ENCODE measurements at regions not wholly inside any gene's neighbourhood (a gene's known extent, or its start where the extent isn't known, plus 50 kb on each side); places are given as distances from the start of the nearest gene placed in this dataset.
"Not testable (repeated sequence)": the region's sequence is repeated elsewhere in the genome, so short reads cannot be mapped to it uniquely, and the experiment has no call there.

GRCh38 chr12:58099476-58099875 is 158.1 kb downstream of the ATP23 start:
- no peak overlapping the region for H3K27ac Mint-ChIP-seq
- ATAC-seq = no peak
- H3K9me3 Mint-ChIP-seq = peaks cover 0 to 3% of the 10 kb centered on the region in 2 donors
- DNase-seq (ENCODE audit: low spot score in 2 of 2) = no peak
- no peaks in the 10 kb centered on the region for H3K36me3 Mint-ChIP-seq

GRCh38 chr12:58104351-58104755 is 163.0 kb downstream of the ATP23 start:
- ATAC-seq (no peak), DNase-seq (ENCODE audit: low spot score in 2 of 2) (no peak)
- peaks cover 0 to 3% of the 10 kb centered on the region in 2 donors for H3K9me3 Mint-ChIP-seq
- H3K27ac Mint-ChIP-seq = no peak overlapping the region
- H3K36me3 Mint-ChIP-seq = no peaks in the 10 kb centered on the region

- Mint-ChIP-seq H3K36me3 (no peaks in the 10 kb centered on the region), H3K9me3 (peaks cover 0 to 3% of the 10 kb centered on the region in 2 donors), H3K27ac (no peak overlapping the region)
- no peak for ATAC-seq
- DNase-seq (ENCODE audit: low spot score in 2 of 2) = no peak
Observed at GRCh38 chr12:58105225-58106119, 164.1 kb downstream of the ATP23 start.

GRCh38 chr12:58106195-58106594 is 164.8 kb downstream of the ATP23 start:
- H3K9me3 Mint-ChIP-seq = peaks cover 0 to 3% of the 10 kb centered on the region in 2 donors

GRCh38 chr12:58117201-58117600 is 175.8 kb downstream of the ATP23 start:
- Mint-ChIP-seq H3K36me3 (no peaks in the 10 kb centered on the region), H3K9me3 (peaks cover 0 to 5% of the 10 kb centered on the region in 2 donors), H3K27ac (no peak overlapping the region)
- DNase-seq (ENCODE audit: low spot score in 2 of 2) = no peak
- ATAC-seq = no peak

More at GRCh38 chr12:58106195-58106594, 164.8 kb downstream of the ATP23 start:
- ATAC-seq = no peak
- no peaks in the 10 kb centered on the region for H3K36me3 Mint-ChIP-seq
- H3K27ac Mint-ChIP-seq = no peak overlapping the region
- no peak for DNase-seq (ENCODE audit: low spot score in 2 of 2)

- no peak overlapping the region for H3K27ac Mint-ChIP-seq
- DNase-seq (ENCODE audit: low spot score in 2 of 2) (no peak), ATAC-seq (no peak)
- no peaks in the 10 kb centered on the region for H3K36me3 Mint-ChIP-seq
- H3K9me3 Mint-ChIP-seq = peaks cover 0 to 5% of the 10 kb centered on the region in 2 donors
Observed at GRCh38 chr12:58117667-58118066, 176.3 kb downstream of the ATP23 start.

GRCh38 chr12:58125761-58126160 is 184.4 kb downstream of the ATP23 start:
- not testable (repeated sequence) for H3K36me3 Mint-ChIP-seq; H3K27ac Mint-ChIP-seq; ATAC-seq; DNase-seq (ENCODE audit: low spot score in 2 of 2); H3K9me3 Mint-ChIP-seq

GRCh38 chr12:58131986-58132755 is 190.8 kb downstream of the ATP23 start:
- Mint-ChIP-seq H3K9me3 (no peaks in the 10 kb centered on the region), H3K36me3 (no peaks in the 10 kb centered on the region), H3K27ac (no peak overlapping the region)
- ATAC-seq = no peak
- DNase-seq (ENCODE audit: low spot score in 2 of 2) = no peak

- no peak overlapping the region for H3K27ac Mint-ChIP-seq
- ATAC-seq (no peak), DNase-seq (ENCODE audit: low spot score in 2 of 2) (no peak)
- no peaks in the 10 kb centered on the region for H3K36me3 Mint-ChIP-seq
- H3K9me3 Mint-ChIP-seq = no peaks in the 10 kb centered on the region
Observed at GRCh38 chr12:58138424-58138823, 197.1 kb downstream of the ATP23 start.

GRCh38 chr12:58139894-58140293 is 198.5 kb downstream of the ATP23 start:
- peaks cover 0 to 3% of the 10 kb centered on the region in 2 donors for H3K9me3 Mint-ChIP-seq
- DNase-seq (ENCODE audit: low spot score in 2 of 2) = no peak
- no peaks in the 10 kb centered on the region for H3K36me3 Mint-ChIP-seq
- no peak for ATAC-seq
- no peak overlapping the region for H3K27ac Mint-ChIP-seq

- DNase-seq (ENCODE audit: low spot score in 2 of 2) = no peak
- Mint-ChIP-seq H3K36me3 (no peaks in the 10 kb centered on the region), H3K9me3 (peaks cover 2 to 8% of the 10 kb centered on the region in 2 donors), H3K27ac (no peak overlapping the region)
- no peak for ATAC-seq
Observed at GRCh38 chr12:58140395-58140794, 199.0 kb downstream of the ATP23 start.

GRCh38 chr12:58142991-58143390 is 201.6 kb downstream of the ATP23 start:
- Mint-ChIP-seq H3K36me3 (peaks cover 0 to 9% of the 10 kb centered on the region in 2 donors), H3K27ac (no peak overlapping the region), H3K9me3 (peaks cover 11 to 17% of the 10 kb centered on the region in 2 donors)
- ATAC-seq = no peak
- no peak for DNase-seq (ENCODE audit: low spot score in 2 of 2)

GRCh38 chr12:58143498-58143995 is 202.2 kb downstream of the ATP23 start:
- peaks cover 11 to 17% of the 10 kb centered on the region in 2 donors for H3K9me3 Mint-ChIP-seq
- H3K36me3 Mint-ChIP-seq = peaks cover 0 to 9% of the 10 kb centered on the region in 2 donors
- no peak for DNase-seq (ENCODE audit: low spot score in 2 of 2)
- H3K27ac Mint-ChIP-seq = no peak overlapping the region
- no peak for ATAC-seq

GRCh38 chr12:58148405-58148804 is 207.0 kb downstream of the ATP23 start:
- peaks cover 11 to 17% of the 10 kb centered on the region in 2 donors for H3K9me3 Mint-ChIP-seq
- H3K27ac Mint-ChIP-seq = no peak overlapping the region
- H3K36me3 Mint-ChIP-seq = peaks cover 0 to 9% of the 10 kb centered on the region in 2 donors
- ATAC-seq (no peak), DNase-seq (ENCODE audit: low spot score in 2 of 2) (no peak)

GRCh38 chr12:58148976-58149375 is 207.6 kb downstream of the ATP23 start:
- DNase-seq (ENCODE audit: low spot score in 2 of 2) (no peak), ATAC-seq (no peak)
- H3K9me3 Mint-ChIP-seq = peaks cover 11 to 17% of the 10 kb centered on the region in 2 donors
- peaks cover 0 to 9% of the 10 kb centered on the region in 2 donors for H3K36me3 Mint-ChIP-seq
- no peak overlapping the region for H3K27ac Mint-ChIP-seq

- Mint-ChIP-seq H3K9me3 (no peaks in the 10 kb centered on the region), H3K27ac (no peak overlapping the region), H3K36me3 (no peaks in the 10 kb centered on the region)
- DNase-seq (ENCODE audit: low spot score in 2 of 2) (no peak), ATAC-seq (no peak)
Observed at GRCh38 chr12:58154359-58154758, 213.0 kb downstream of the ATP23 start.

- no peaks in the 10 kb centered on the region for H3K36me3 Mint-ChIP-seq
- DNase-seq (ENCODE audit: low spot score in 2 of 2) = no peak
Observed at GRCh38 chr12:58156697-58157096, 215.3 kb downstream of the ATP23 start.

More at GRCh38 chr12:58156697-58157096, 215.3 kb downstream of the ATP23 start:
- no peak for ATAC-seq
- Mint-ChIP-seq H3K27ac (no peak overlapping the region), H3K9me3 (no peaks in the 10 kb centered on the region)

Measured in activated naive CD4-positive, alpha-beta T cell treated with anti-CD3 and anti-CD28 coated beads, Interleukin-2, amount 50 U/mL, for 72 hours (primary cell).